NCI-H82 (cell line): ENCODE measurements at regions not wholly inside any gene's neighbourhood (a gene's known extent, or its start where the extent isn't known, plus 50 kb on each side); places are given as distances from the start of the nearest gene placed in this dataset.

Experiments
- DNase-seq: peaks from one replicate; lab custom pipeline; 2025; lab: John Stamatoyannopoulos, UW

- DNase-seq = no peak
These were observed 129.8 kb upstream of the CPM start for GRCh38 chr12:69062621-69063237.

- peak; percentile 35 for DNase-seq
These were observed 131.9 kb upstream of the CPM start for GRCh38 chr12:69064734-69065443.

- peak; percentile 87 for DNase-seq
These were observed 132.8 kb upstream of the CPM start for GRCh38 chr12:69065775-69066174.

GRCh38 chr12:69066492-69067373, 133.8 kb upstream of the CPM start:
- DNase-seq = peak; percentile 73

GRCh38 chr12:69067713-69068112, 134.7 kb upstream of the CPM start:
- DNase-seq = no peak

GRCh38 chr12:69068448-69068847, 135.5 kb upstream of the CPM start:
- DNase-seq = no peak

GRCh38 chr12:69069479-69069878, 136.5 kb upstream of the CPM start:
- DNase-seq = no peak

- peak; percentile 82 for DNase-seq
These were observed 137.5 kb upstream of the CPM start for GRCh38 chr12:69070319-69071090.

- no peak for DNase-seq
These were observed 138.1 kb upstream of the CPM start for GRCh38 chr12:69071091-69071370.

GRCh38 chr12:69073035-69073434, 140.1 kb upstream of the CPM start:
- DNase-seq = no peak

GRCh38 chr12:69074556-69075349, 141.8 kb upstream of the CPM start:
- no peak for DNase-seq

- no peak for DNase-seq
These were observed 150.7 kb upstream of the CPM start for GRCh38 chr12:69083689-69084088.

GRCh38 chr12:69084816-69085378, 151.9 kb upstream of the CPM start:
- DNase-seq = no peak

- DNase-seq = no peak
These were observed 152.9 kb upstream of the CPM start for GRCh38 chr12:69085852-69086251.

GRCh38 chr12:69087986-69088385, 151.4 kb upstream of the CPSF6 start:
- DNase-seq = no peak

GRCh38 chr12:69090722-69091121, 148.6 kb upstream of the CPSF6 start:
- DNase-seq = no peak

- DNase-seq = peak; percentile 44
These were observed 147.8 kb upstream of the CPSF6 start for GRCh38 chr12:69091442-69092017.

- no peak for DNase-seq
These were observed 147.2 kb upstream of the CPSF6 start for GRCh38 chr12:69092137-69092536.

GRCh38 chr12:69094606-69095216, 144.7 kb upstream of the CPSF6 start:
- DNase-seq = no peak

- peak; percentile 79 for DNase-seq
These were observed 143.4 kb upstream of the CPSF6 start for GRCh38 chr12:69095765-69096477.
